Endothelial cell (in vitro differentiated cells): ENCODE measurements at regions not wholly inside any gene's neighbourhood (a gene's known extent, or its start where the extent isn't known, plus 50 kb on each side); places are given as distances from the start of the nearest gene placed in this dataset.
A peak's percentile ranks its signal among the peaks of the same experiment; 100 is the strongest.

Experiments
- DNase-seq: peaks from one replicate; pipeline ENCODE4 v3.0.0; 2021; ENCODE audit warnings: low spot score
- H3K27ac Mint-ChIP-seq: one replicate; pipeline ENCODE4 v1.8.0; 2021; ENCODE audit warnings: mixed read lengths, inconsistent platforms; ENCODE audit not compliant: unreplicated experiment
- H3K27me3 Mint-ChIP-seq: one replicate; pipeline ENCODE4 v1.8.0; 2021; ENCODE audit warnings: mild to moderate bottlenecking, moderate library complexity, mixed read lengths, inconsistent platforms; ENCODE audit not compliant: unreplicated experiment
- H3K36me3 Mint-ChIP-seq: one replicate; pipeline ENCODE4 v1.8.0; 2021; ENCODE audit warnings: mild to moderate bottlenecking, low read depth, mixed read lengths, inconsistent platforms; ENCODE audit not compliant: unreplicated experiment
- H3K4me1 Mint-ChIP-seq: one replicate; pipeline ENCODE4 v1.8.0; 2021; ENCODE audit warnings: mild to moderate bottlenecking, mixed read lengths, inconsistent platforms; ENCODE audit not compliant: unreplicated experiment
- H3K4me3 Mint-ChIP-seq: one replicate; pipeline ENCODE4 v1.8.0; 2021; ENCODE audit warnings: mild to moderate bottlenecking, mixed read lengths, inconsistent platforms; ENCODE audit not compliant: unreplicated experiment
- H3K9me3 Mint-ChIP-seq: one replicate; pipeline ENCODE4 v1.8.0; 2021; ENCODE audit warnings: mixed read lengths, inconsistent platforms; ENCODE audit not compliant: unreplicated experiment
- CTCF ChIP-seq: fragments of 200-600 bp; sonication (generic); IDR thresholded peaks from one replicate; pipeline ENCODE4 v1.5.0; 2021; ENCODE audit warnings: antibody characterized with exemption; ENCODE audit not compliant: unreplicated experiment

GRCh38 chr13:77480066-77480465, 55.4 kb upstream of the SCEL start:
- Mint-ChIP-seq H3K4me3 (peak overlapping the region; percentile 39), H3K27ac (peak overlapping the region; percentile 64), H3K36me3 (no peaks in the 10 kb centered on the region)

GRCh38 chr13:77479326-77479725, 56.2 kb upstream of the SCEL start:
- no peak overlapping the region for H3K4me3 Mint-ChIP-seq
- H3K4me1 Mint-ChIP-seq, result peaks cover 20% of the 10 kb centered on the region
- no peaks in the 10 kb centered on the region for H3K36me3 Mint-ChIP-seq
- H3K27me3 Mint-ChIP-seq, result no peaks in the 10 kb centered on the region
- no peaks in the 10 kb centered on the region for H3K9me3 Mint-ChIP-seq
- no peak for TF ChIP-seq CTCF
- H3K27ac Mint-ChIP-seq, result no peak overlapping the region
- no peak for DNase-seq

More at GRCh38 chr13:77480066-77480465, 55.4 kb upstream of the SCEL start:
- Mint-ChIP-seq H3K9me3 (no peaks in the 10 kb centered on the region), H3K4me1 (peaks cover 20% of the 10 kb centered on the region), H3K27me3 (no peaks in the 10 kb centered on the region)
- TF ChIP-seq CTCF, result no peak
- DNase-seq, result no peak

- Mint-ChIP-seq H3K4me1 (peaks cover 24% of the 10 kb centered on the region), H3K27ac (no peak overlapping the region), H3K9me3 (no peaks in the 10 kb centered on the region), H3K4me3 (no peak overlapping the region), H3K36me3 (no peaks in the 10 kb centered on the region), H3K27me3 (no peaks in the 10 kb centered on the region)
- DNase-seq, result no peak
- TF ChIP-seq CTCF, result no peak
Measured at GRCh38 chr13:77477299-77477848, 58.1 kb upstream of the SCEL start.

- DNase-seq, result no peak
- Mint-ChIP-seq H3K4me3 (no peak overlapping the region), H3K4me1 (peaks cover 24% of the 10 kb centered on the region), H3K9me3 (no peaks in the 10 kb centered on the region), H3K27me3 (no peaks in the 10 kb centered on the region), H3K27ac (no peak overlapping the region), H3K36me3 (no peaks in the 10 kb centered on the region)
- no peak for TF ChIP-seq CTCF
Measured at GRCh38 chr13:77476456-77476855, 59.0 kb upstream of the SCEL start.

- TF ChIP-seq CTCF, result no peak
- H3K27ac Mint-ChIP-seq, result no peak overlapping the region
- DNase-seq, result no peak
- H3K36me3 Mint-ChIP-seq, result no peaks in the 10 kb centered on the region
- H3K4me3 Mint-ChIP-seq, result no peak overlapping the region
- H3K4me1 Mint-ChIP-seq, result peaks cover 20% of the 10 kb centered on the region
- H3K27me3 Mint-ChIP-seq, result no peaks in the 10 kb centered on the region
- H3K9me3 Mint-ChIP-seq, result no peaks in the 10 kb centered on the region
Measured at GRCh38 chr13:77475345-77476084, 60.0 kb upstream of the SCEL start.
